ENCODE measurements at regions not wholly inside any gene's neighbourhood (a gene's known extent, or its start where the extent isn't known, plus 50 kb on each side); places are given as distances from the start of the nearest gene placed in this dataset.
"Not testable (repeated sequence)": the region's sequence is repeated elsewhere in the genome, so short reads cannot be mapped to it uniquely, and the experiment has no call there.

DNA sequence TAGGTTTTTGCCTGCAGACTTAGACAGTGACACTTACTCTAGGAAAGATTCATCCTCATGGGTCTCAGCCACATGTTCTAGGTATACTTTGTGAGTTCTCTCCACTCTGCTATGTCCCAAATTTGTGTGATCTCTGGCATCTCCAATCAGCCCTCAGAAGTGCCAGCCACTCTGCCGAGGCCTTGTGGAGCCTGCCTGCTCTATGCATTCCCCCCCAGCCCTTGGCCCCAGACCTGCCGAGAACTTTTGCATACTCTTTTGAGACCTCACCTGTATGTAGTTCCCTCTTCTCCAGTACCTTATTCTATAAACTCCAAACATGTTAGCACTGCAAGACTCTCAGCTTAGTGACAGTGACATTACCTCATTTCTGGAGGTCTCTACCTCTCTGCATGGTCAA, 2170.5 kb upstream of the DEFB115 start:
- no TSS peak for BruUV-seq (replicated peaks)
- intact Hi-C loops (cut with micrococcal nuclease), result no loop called here
- POLR2A ChIA-PET, result no interaction called here
- H2AFZ ChIP-seq (ENCODE audit: low read depth, low read length, poor library complexity, severe bottlenecking), result no peak overlapping the region
- RAD21 ChIA-PET (ENCODE audit: low non-redundant PET in 1 of 2, low total read pairs in 2 of 2, uncharacterized antibody in 2 of 2, unreplicated experiment in 2 of 2), result no interaction called here
- no peak overlapping the region for H3K9ac ChIP-seq (ENCODE audit: low read length)
- H3K4me3 ChIP-seq (replicated peaks in 1 of 2; ENCODE audit: low read depth in 1 of 2, low read length in 2 of 2), result no peak overlapping the region
- ATAC-seq (no peak), DNase-seq (ENCODE audit: low read depth, low spot score) (no peak)
- H3K4me1 ChIP-seq (ENCODE audit: control insufficient read depth in 1 of 2, insufficient read depth in 2 of 2, low read length in 2 of 2), result no peaks in the 10 kb centered on the region
- H3K9me3 ChIP-seq (ENCODE audit: control insufficient read depth in 1 of 2, insufficient read depth in 1 of 2, low read depth in 1 of 2, low read length in 2 of 2), result peaks cover 6 to 10% of the 10 kb centered on the region in 2 experiments; a peak in 2 of 4 replicates
- no peak overlapping the region for H3K4me2 ChIP-seq (ENCODE audit: low read length)
- no peaks in the 10 kb centered on the region for H3K36me3 ChIP-seq (ENCODE audit: control insufficient read depth in 1 of 2, insufficient read depth in 2 of 2, low read length in 2 of 2)
- CTCF ChIA-PET, result no interaction called here
- H3K79me2 ChIP-seq (ENCODE audit: insufficient read depth, low read length), result no peaks in the 10 kb centered on the region
- H3K27me3 ChIP-seq (ENCODE audit: insufficient read depth, low read length), result no peaks in the 10 kb centered on the region
- no peak for TF ChIP-seq ZNF274 (IDR thresholded peaks at IDR 0.05; ENCODE audit: low read depth, low read length)
- no peak for TF ChIP-seq SRF (IDR thresholded peaks at IDR 0.05; ENCODE audit: low read depth)
- no peak for TF ChIP-seq MAX (IDR thresholded peaks at IDR 0.05)
- TF ChIP-seq REST (IDR thresholded peaks at IDR 0.05; ENCODE audit: low read depth), result no peak
- TF ChIP-seq POLR2A (IDR thresholded peaks at IDR 0.05; ENCODE audit: borderline replicate concordance, extremely low read depth, insufficient read depth, insufficient read length), result no peak
- H4K20me1 ChIP-seq (ENCODE audit: insufficient read depth), result no peaks in the 10 kb centered on the region
- no peaks in the 10 kb centered on the region for H3K9me2 ChIP-seq (ENCODE audit: insufficient read depth)
- H3K27ac ChIP-seq (ENCODE audit: low read depth, low read length), result no peak overlapping the region

GRCh38 chr20:29087887-29088286, 2169.6 kb upstream of the DEFB115 start:
- RAD21 ChIA-PET (ENCODE audit: low non-redundant PET in 1 of 2, low total read pairs in 2 of 2, uncharacterized antibody in 2 of 2, unreplicated experiment in 2 of 2); CTCF ChIA-PET: not testable (repeated sequence)

More at GRCh38 chr20:29087887-29088286, 2169.6 kb upstream of the DEFB115 start:
- H2AFZ ChIP-seq (ENCODE audit: low read depth, low read length, poor library complexity, severe bottlenecking); H3K27me3 ChIP-seq (ENCODE audit: insufficient read depth, low read length); POLR2A ChIA-PET; H3K4me1 ChIP-seq (ENCODE audit: control insufficient read depth in 1 of 2, insufficient read depth in 2 of 2, low read length in 2 of 2); H3K36me3 ChIP-seq (ENCODE audit: control insufficient read depth in 1 of 2, insufficient read depth in 2 of 2, low read length in 2 of 2); H3K9me2 ChIP-seq (ENCODE audit: insufficient read depth); H3K9me3 ChIP-seq (ENCODE audit: control insufficient read depth in 1 of 2, insufficient read depth in 1 of 2, low read depth in 1 of 2, low read length in 2 of 2); H3K4me2 ChIP-seq (ENCODE audit: low read length); H4K20me1 ChIP-seq (ENCODE audit: insufficient read depth); H3K4me3 ChIP-seq (replicated peaks in 1 of 2; ENCODE audit: low read depth in 1 of 2, low read length in 2 of 2); intact Hi-C loops (cut with micrococcal nuclease); DNase-seq (ENCODE audit: low read depth, low spot score); BruUV-seq (replicated peaks); ATAC-seq; H3K9ac ChIP-seq (ENCODE audit: low read length); H3K79me2 ChIP-seq (ENCODE audit: insufficient read depth, low read length); H3K27ac ChIP-seq (ENCODE audit: low read depth, low read length): not testable (repeated sequence)

Measured in HCT116 (cell line).